WERI-Rb-1 (cell line): ENCODE measurements at regions not wholly inside any gene's neighbourhood (a gene's known extent, or its start where the extent isn't known, plus 50 kb on each side); places are given as distances from the start of the nearest gene placed in this dataset.

ENCODE experiments used
- DNase-seq: peaks from one replicate; pipeline ENCODE4 v3.0.0-alpha.2; 2020
- H3K27ac ChIP-seq: fragments of 250-450 bp; sonication (Bioruptor Pico); 2 replicates; pipeline ENCODE4 v1.5.1; 2020; ENCODE audit warnings: mild to moderate bottlenecking, moderate library complexity
- H3K27me3 ChIP-seq: fragments of 250-450 bp; sonication (Bioruptor Pico); 2 replicates; pipeline ENCODE4 v1.5.1; 2021; ENCODE audit warnings: mild to moderate bottlenecking, low read depth, moderate library complexity; ENCODE audit not compliant: insufficient read depth, severe bottlenecking
- H3K36me3 ChIP-seq: fragments of 250-450 bp; sonication (Bioruptor Pico); 2 replicates; pipeline ENCODE4 v1.5.1; 2020; ENCODE audit warnings: mild to moderate bottlenecking, moderate library complexity
- H3K4me3 ChIP-seq: 2 replicates; pipeline ENCODE4 v1.5.1; 2011; ENCODE audit warnings: low read depth, mild to moderate bottlenecking, control low read depth, low read length
- H3K9me3 ChIP-seq: fragments of 250-450 bp; sonication (Bioruptor Pico); 2 replicates; pipeline ENCODE4 v1.5.1; 2021; ENCODE audit warnings: mild to moderate bottlenecking, moderate library complexity; ENCODE audit not compliant: severe bottlenecking
- CTCF ChIP-seq: IDR thresholded peaks from 2 replicates; pipeline ENCODE4 v1.5.1; 2011; ENCODE audit warnings: low read depth, mild to moderate bottlenecking, control low read depth, inconsistent platforms, low read length

GRCh38 chr5:116361979-116362577 lies 212.5 kb downstream of the SEMA6A start:
- peak overlapping the region; percentile 33 for H3K4me3 ChIP-seq
- no peak for TF ChIP-seq CTCF
- no peaks in the 10 kb centered on the region for H3K9me3 ChIP-seq
- no peaks in the 10 kb centered on the region for H3K36me3 ChIP-seq
- H3K27me3 ChIP-seq: no peaks in the 10 kb centered on the region
- DNase-seq: no peak
- H3K27ac ChIP-seq: peak overlapping the region; percentile 50

GRCh38 chr5:116361171-116361967 lies 213.3 kb downstream of the SEMA6A start:
- peak; percentile 81 for DNase-seq
- Histone ChIP-seq H3K36me3 (no peaks in the 10 kb centered on the region), H3K4me3 (peak overlapping the region; percentile 33), H3K9me3 (no peaks in the 10 kb centered on the region), H3K27me3 (no peaks in the 10 kb centered on the region), H3K27ac (peak overlapping the region; percentile 50)
- peak; percentile 62 for TF ChIP-seq CTCF

- H3K27ac ChIP-seq: no peak overlapping the region
- TF ChIP-seq CTCF: no peak
- no peaks in the 10 kb centered on the region for H3K27me3 ChIP-seq
- no peaks in the 10 kb centered on the region for H3K36me3 ChIP-seq
- H3K4me3 ChIP-seq: no peak overlapping the region
- no peaks in the 10 kb centered on the region for H3K9me3 ChIP-seq
- no peak for DNase-seq
Measured at GRCh38 chr5:116360008-116360853, 214.4 kb downstream of the SEMA6A start.

GRCh38 chr5:116359592-116359991 lies 215.0 kb downstream of the SEMA6A start:
- no peak for DNase-seq
- no peaks in the 10 kb centered on the region for H3K9me3 ChIP-seq

GRCh38 chr5:116358911-116359418 lies 215.7 kb downstream of the SEMA6A start:
- Histone ChIP-seq H3K9me3 (no peaks in the 10 kb centered on the region), H3K27ac (no peak overlapping the region), H3K36me3 (no peaks in the 10 kb centered on the region), H3K4me3 (no peak overlapping the region), H3K27me3 (no peaks in the 10 kb centered on the region)
- TF ChIP-seq CTCF: no peak
- DNase-seq: no peak

More at GRCh38 chr5:116359592-116359991, 215.0 kb downstream of the SEMA6A start:
- Histone ChIP-seq H3K27me3 (no peaks in the 10 kb centered on the region), H3K36me3 (no peaks in the 10 kb centered on the region), H3K4me3 (no peak overlapping the region), H3K27ac (no peak overlapping the region)
- no peak for TF ChIP-seq CTCF
